ENCODE measurements at regions not wholly inside any gene's neighbourhood (a gene's known extent, or its start where the extent isn't known, plus 50 kb on each side); places are given as distances from the start of the nearest gene placed in this dataset.

- intact Hi-C loops (cut with DNase I; ENCODE audit: low total_unique reads): no loop called here
These were observed 486.5 kb downstream of the TMEM114 start for GRCh38 chr16:8103649-8104289.

GRCh38 chr16:8099586-8099985 lies 490.7 kb downstream of the TMEM114 start:
- Histone ChIP-seq H3K4me1 (no peaks in the 10 kb centered on the region), H3K36me3 (no peaks in the 10 kb centered on the region), H3K9me3 (no peaks in the 10 kb centered on the region), H3K27me3 (no peaks in the 10 kb centered on the region), H3K4me3 (no peak overlapping the region), H3K27ac (no peak overlapping the region)
- TF ChIP-seq, protein P1, sequence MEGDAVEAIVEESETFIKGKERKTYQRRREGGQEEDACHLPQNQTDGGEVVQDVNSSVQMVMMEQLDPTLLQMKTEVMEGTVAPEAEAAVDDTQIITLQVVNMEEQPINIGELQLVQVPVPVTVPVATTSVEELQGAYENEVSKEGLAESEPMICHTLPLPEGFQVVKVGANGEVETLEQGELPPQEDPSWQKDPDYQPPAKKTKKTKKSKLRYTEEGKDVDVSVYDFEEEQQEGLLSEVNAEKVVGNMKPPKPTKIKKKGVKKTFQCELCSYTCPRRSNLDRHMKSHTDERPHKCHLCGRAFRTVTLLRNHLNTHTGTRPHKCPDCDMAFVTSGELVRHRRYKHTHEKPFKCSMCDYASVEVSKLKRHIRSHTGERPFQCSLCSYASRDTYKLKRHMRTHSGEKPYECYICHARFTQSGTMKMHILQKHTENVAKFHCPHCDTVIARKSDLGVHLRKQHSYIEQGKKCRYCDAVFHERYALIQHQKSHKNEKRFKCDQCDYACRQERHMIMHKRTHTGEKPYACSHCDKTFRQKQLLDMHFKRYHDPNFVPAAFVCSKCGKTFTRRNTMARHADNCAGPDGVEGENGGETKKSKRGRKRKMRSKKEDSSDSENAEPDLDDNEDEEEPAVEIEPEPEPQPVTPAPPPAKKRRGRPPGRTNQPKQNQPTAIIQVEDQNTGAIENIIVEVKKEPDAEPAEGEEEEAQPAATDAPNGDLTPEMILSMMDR (IDR thresholded peaks at IDR 0.05): no peak
- TF ChIP-seq POLR2A (IDR thresholded peaks at IDR 0.05): no peak
- DNase-seq: no peak
- intact Hi-C loops (cut with DNase I; ENCODE audit: low total_unique reads): no loop called here

More at GRCh38 chr16:8103649-8104289, 486.5 kb downstream of the TMEM114 start:
- H3K4me1 ChIP-seq: no peaks in the 10 kb centered on the region
- no peaks in the 10 kb centered on the region for H3K27me3 ChIP-seq
- TF ChIP-seq, protein P1 (IDR thresholded peaks at IDR 0.05): no peak
- TF ChIP-seq POLR2A (IDR thresholded peaks at IDR 0.05): no peak
- no peaks in the 10 kb centered on the region for H3K9me3 ChIP-seq
- no peak overlapping the region for H3K4me3 ChIP-seq
- no peak overlapping the region for H3K27ac ChIP-seq
- no peaks in the 10 kb centered on the region for H3K36me3 ChIP-seq
- DNase-seq: no peak

GRCh38 chr16:8098947-8099512 lies 491.3 kb downstream of the TMEM114 start:
- intact Hi-C loops (cut with DNase I; ENCODE audit: low total_unique reads): no loop called here
- Histone ChIP-seq H3K27me3 (no peaks in the 10 kb centered on the region), H3K9me3 (no peaks in the 10 kb centered on the region), H3K4me1 (no peaks in the 10 kb centered on the region), H3K4me3 (no peak overlapping the region), H3K36me3 (no peaks in the 10 kb centered on the region), H3K27ac (no peak overlapping the region)
- DNase-seq: no peak
- TF ChIP-seq, protein P1 (IDR thresholded peaks at IDR 0.05): no peak
- TF ChIP-seq POLR2A (IDR thresholded peaks at IDR 0.05): no peak

DNA sequence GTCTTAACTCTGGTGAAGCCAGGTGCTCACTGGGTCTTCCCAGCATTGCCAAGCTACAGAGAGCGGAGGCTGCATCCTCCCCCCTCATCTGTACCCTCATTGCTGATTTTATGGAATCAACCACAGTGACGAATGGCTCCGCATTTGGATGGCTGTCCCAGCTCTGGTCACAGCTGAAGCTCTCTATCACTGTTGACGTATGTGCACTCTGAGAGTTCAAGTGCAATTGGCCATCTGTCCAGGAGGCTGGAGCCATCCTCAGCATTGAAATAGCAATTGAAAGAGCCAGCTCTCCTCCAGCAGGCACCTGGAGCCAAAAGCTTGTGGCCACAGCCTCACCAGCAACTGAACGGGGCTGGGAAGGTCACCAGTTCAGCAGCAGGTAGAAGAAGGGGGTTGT lies 494.1 kb downstream of the TMEM114 start:
- DNase-seq: no peak
- no peak overlapping the region for H3K4me3 ChIP-seq
- H3K27me3 ChIP-seq: no peaks in the 10 kb centered on the region
- TF ChIP-seq, protein P1 (IDR thresholded peaks at IDR 0.05): no peak
- no peak for TF ChIP-seq POLR2A (IDR thresholded peaks at IDR 0.05)
- intact Hi-C loops (cut with DNase I; ENCODE audit: low total_unique reads): no loop called here
- H3K36me3 ChIP-seq: no peaks in the 10 kb centered on the region
- H3K27ac ChIP-seq: no peak overlapping the region
- H3K9me3 ChIP-seq: no peaks in the 10 kb centered on the region
- no peaks in the 10 kb centered on the region for H3K4me1 ChIP-seq

GRCh38 chr16:8094696-8095095 lies 495.6 kb downstream of the TMEM114 start:
- Histone ChIP-seq H3K4me1 (no peaks in the 10 kb centered on the region), H3K27me3 (no peaks in the 10 kb centered on the region), H3K4me3 (no peak overlapping the region), H3K9me3 (no peaks in the 10 kb centered on the region), H3K36me3 (no peaks in the 10 kb centered on the region), H3K27ac (no peak overlapping the region)
- DNase-seq: no peak
- TF ChIP-seq POLR2A (IDR thresholded peaks at IDR 0.05): no peak
- TF ChIP-seq, protein P1 (IDR thresholded peaks at IDR 0.05): no peak
- intact Hi-C loops (cut with DNase I; ENCODE audit: low total_unique reads): no loop called here
